ENCODE measurements at regions not wholly inside any gene's neighbourhood (a gene's known extent, or its start where the extent isn't known, plus 50 kb on each side); places are given as distances from the start of the nearest gene placed in this dataset.
"Not testable (repeated sequence)": the region's sequence is repeated elsewhere in the genome, so short reads cannot be mapped to it uniquely, and the experiment has no call there.

DNA sequence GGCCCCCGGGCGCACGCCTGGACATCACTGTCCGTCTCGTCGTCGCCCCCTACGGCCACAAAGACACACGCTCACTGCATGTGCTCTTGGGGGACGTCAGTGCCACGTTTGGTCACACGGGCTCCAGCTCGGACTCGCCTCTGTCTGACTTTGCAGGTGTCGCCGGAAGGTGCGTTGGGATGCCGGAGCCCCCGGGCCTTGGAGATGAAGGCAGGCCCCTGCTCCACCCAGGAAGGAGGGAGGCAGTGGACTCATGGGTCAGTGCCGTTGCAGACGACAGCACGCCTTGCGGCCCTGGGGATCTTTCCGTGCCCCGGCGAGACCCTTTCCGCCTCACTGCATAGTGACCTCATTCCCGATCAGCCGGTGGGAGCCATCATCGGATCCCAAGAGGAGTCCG lies 1414.8 kb upstream of the PCDH10 start:
- FAIRE-seq; H3K36me3 ChIP-seq (ENCODE audit: control insufficient read depth in 2 of 2, insufficient read depth in 2 of 2, low read length in 1 of 2); H3K79me2 ChIP-seq (ENCODE audit: control insufficient read depth, insufficient read depth, low read length); H3K4me2 ChIP-seq (ENCODE audit: control insufficient read depth, insufficient read depth); ATAC-seq; SMC1A ChIA-PET (ENCODE audit: uncharacterized antibody, unreplicated experiment); H3K9ac ChIP-seq (ENCODE audit: control insufficient read depth, insufficient read depth, low read length); BruUV-seq (replicated peaks); H3K4me1 ChIP-seq (ENCODE audit: control insufficient read depth, insufficient read depth, low read length); DNase-seq (ENCODE audit: low read depth, low spot score); in situ Hi-C loops (cut with MboI); CTCF ChIA-PET; RAD21 ChIA-PET (ENCODE audit: unreplicated experiment); H3K9me3 ChIP-seq (replicated peaks; ENCODE audit: control insufficient read depth, insufficient read depth, low read length); H4K20me1 ChIP-seq (ENCODE audit: control insufficient read depth, insufficient read depth); H3K27ac ChIP-seq (ENCODE audit: control insufficient read depth, insufficient read depth); POLR2A ChIA-PET; intact Hi-C loops (cut with micrococcal nuclease; ENCODE audit: unreplicated experiment); H3K4me3 ChIP-seq; H2AFZ ChIP-seq (ENCODE audit: control insufficient read depth, low read depth, low read length); H3K27me3 ChIP-seq (replicated peaks in 1 of 2; ENCODE audit: control insufficient read depth in 2 of 2, insufficient read depth in 2 of 2, low read length in 1 of 2): not testable (repeated sequence)
- 82% methylated on average over 26 of the region's 31 CpGs for WGBS (ENCODE audit: insufficient coverage, insufficient replicate concordance, low lambda C conversion rate, missing lambda C conversion rate)

DNA sequence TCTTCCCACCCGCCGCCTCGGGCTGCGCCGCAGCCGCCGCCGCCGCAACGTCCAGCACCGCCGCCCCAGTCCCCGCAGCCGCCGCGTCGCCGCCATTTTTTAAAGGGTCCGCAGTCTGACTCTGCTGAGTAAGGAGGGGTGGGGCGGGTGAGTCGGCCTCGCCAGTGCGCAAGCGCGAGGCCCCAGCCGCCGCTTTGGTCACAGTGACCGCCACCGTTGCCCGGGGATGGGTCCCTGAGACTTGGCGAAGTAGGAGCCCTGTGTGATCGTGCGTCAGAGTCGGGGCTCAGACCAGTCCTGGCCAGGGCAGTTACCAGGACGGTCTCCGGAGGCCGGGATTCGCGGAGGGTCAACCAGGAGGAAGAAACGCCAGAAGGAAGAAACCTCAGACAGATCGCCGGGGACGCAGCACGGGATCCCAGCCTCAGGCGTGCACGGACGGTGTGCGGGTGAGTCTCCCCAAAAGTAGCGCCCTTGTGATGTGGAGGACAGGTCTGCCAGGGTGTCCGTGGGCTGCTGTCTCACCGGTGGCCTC lies 1414.2 kb upstream of the PCDH10 start:
- FAIRE-seq; H3K9me3 ChIP-seq (replicated peaks; ENCODE audit: control insufficient read depth, insufficient read depth, low read length); SMC1A ChIA-PET (ENCODE audit: uncharacterized antibody, unreplicated experiment); H3K4me1 ChIP-seq (ENCODE audit: control insufficient read depth, insufficient read depth, low read length); H3K9ac ChIP-seq (ENCODE audit: control insufficient read depth, insufficient read depth, low read length); H3K79me2 ChIP-seq (ENCODE audit: control insufficient read depth, insufficient read depth, low read length); H3K4me3 ChIP-seq; BruUV-seq (replicated peaks); H4K20me1 ChIP-seq (ENCODE audit: control insufficient read depth, insufficient read depth); in situ Hi-C loops (cut with MboI); DNase-seq (ENCODE audit: low read depth, low spot score); H3K36me3 ChIP-seq (ENCODE audit: control insufficient read depth in 2 of 2, insufficient read depth in 2 of 2, low read length in 1 of 2); intact Hi-C loops (cut with micrococcal nuclease; ENCODE audit: unreplicated experiment); H2AFZ ChIP-seq (ENCODE audit: control insufficient read depth, low read depth, low read length); POLR2A ChIA-PET; H3K4me2 ChIP-seq (ENCODE audit: control insufficient read depth, insufficient read depth); H3K27ac ChIP-seq (ENCODE audit: control insufficient read depth, insufficient read depth); H3K27me3 ChIP-seq (replicated peaks in 1 of 2; ENCODE audit: control insufficient read depth in 2 of 2, insufficient read depth in 2 of 2, low read length in 1 of 2); CTCF ChIA-PET; RAD21 ChIA-PET (ENCODE audit: unreplicated experiment); ATAC-seq: not testable (repeated sequence)
- 84% methylated on average over 22 of the region's 51 CpGs for WGBS (ENCODE audit: insufficient coverage, insufficient replicate concordance, low lambda C conversion rate, missing lambda C conversion rate)

DNA sequence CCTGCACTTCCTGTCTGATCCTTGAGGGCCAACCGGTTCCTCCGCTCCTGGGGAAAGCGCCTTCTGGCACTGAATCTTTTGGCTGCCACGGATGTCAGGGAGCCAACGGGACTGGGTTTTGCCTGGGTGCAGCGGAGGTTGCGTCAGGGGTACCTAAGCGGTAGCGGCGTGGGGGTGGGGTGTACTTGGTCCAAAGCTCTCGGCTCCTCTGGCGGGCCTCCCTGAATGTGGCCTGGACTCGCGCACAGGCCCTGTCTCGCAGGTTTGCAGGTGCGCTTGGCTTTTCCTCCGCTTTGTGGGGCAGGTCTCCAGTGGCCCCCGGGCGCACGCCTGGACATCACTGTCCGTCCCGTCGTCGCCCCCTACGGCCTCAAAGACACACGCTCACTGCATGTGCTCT lies 1410.1 kb upstream of the PCDH10 start:
- H3K79me2 ChIP-seq (ENCODE audit: control insufficient read depth, insufficient read depth, low read length); H3K27me3 ChIP-seq (replicated peaks in 1 of 2; ENCODE audit: control insufficient read depth in 2 of 2, insufficient read depth in 2 of 2, low read length in 1 of 2); H2AFZ ChIP-seq (ENCODE audit: control insufficient read depth, low read depth, low read length); H4K20me1 ChIP-seq (ENCODE audit: control insufficient read depth, insufficient read depth); H3K4me1 ChIP-seq (ENCODE audit: control insufficient read depth, insufficient read depth, low read length); H3K9me3 ChIP-seq (replicated peaks; ENCODE audit: control insufficient read depth, insufficient read depth, low read length); RAD21 ChIA-PET (ENCODE audit: unreplicated experiment); H3K4me2 ChIP-seq (ENCODE audit: control insufficient read depth, insufficient read depth); POLR2A ChIA-PET; ATAC-seq; in situ Hi-C loops (cut with MboI); H3K27ac ChIP-seq (ENCODE audit: control insufficient read depth, insufficient read depth); SMC1A ChIA-PET (ENCODE audit: uncharacterized antibody, unreplicated experiment); H3K4me3 ChIP-seq; FAIRE-seq; H3K9ac ChIP-seq (ENCODE audit: control insufficient read depth, insufficient read depth, low read length); DNase-seq (ENCODE audit: low read depth, low spot score); H3K36me3 ChIP-seq (ENCODE audit: control insufficient read depth in 2 of 2, insufficient read depth in 2 of 2, low read length in 1 of 2); BruUV-seq (replicated peaks); CTCF ChIA-PET; intact Hi-C loops (cut with micrococcal nuclease; ENCODE audit: unreplicated experiment): not testable (repeated sequence)
- WGBS (ENCODE audit: insufficient coverage, insufficient replicate concordance, low lambda C conversion rate, missing lambda C conversion rate) = 88% methylated on average over 14 of the region's 26 CpGs

DNA sequence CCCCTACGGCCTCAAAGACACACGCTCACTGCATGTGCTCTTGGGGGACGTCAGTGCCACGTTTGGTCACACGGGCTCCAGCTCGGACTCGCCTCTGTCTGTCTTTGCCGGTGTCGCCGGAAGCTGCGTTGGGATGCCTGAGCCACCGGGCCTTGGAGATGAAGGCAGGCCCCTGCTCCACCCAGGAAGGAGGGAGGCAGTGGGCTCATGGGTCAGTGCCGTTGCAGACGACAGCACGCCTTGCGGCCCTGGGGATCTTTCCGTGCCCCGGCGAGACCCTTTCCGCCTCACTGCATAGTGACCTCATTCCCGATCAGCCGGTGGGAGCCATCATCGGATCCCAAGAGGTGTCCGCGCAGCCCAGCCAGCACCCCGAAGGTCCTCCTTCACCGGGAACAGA lies 1407.3 kb upstream of the PCDH10 start:
- H3K27ac ChIP-seq (ENCODE audit: control insufficient read depth, insufficient read depth); SMC1A ChIA-PET (ENCODE audit: uncharacterized antibody, unreplicated experiment); FAIRE-seq; RAD21 ChIA-PET (ENCODE audit: unreplicated experiment); H3K4me1 ChIP-seq (ENCODE audit: control insufficient read depth, insufficient read depth, low read length); ATAC-seq; BruUV-seq (replicated peaks); H4K20me1 ChIP-seq (ENCODE audit: control insufficient read depth, insufficient read depth); CTCF ChIA-PET; H3K36me3 ChIP-seq (ENCODE audit: control insufficient read depth in 2 of 2, insufficient read depth in 2 of 2, low read length in 1 of 2); DNase-seq (ENCODE audit: low read depth, low spot score); H3K4me3 ChIP-seq; H3K9ac ChIP-seq (ENCODE audit: control insufficient read depth, insufficient read depth, low read length); in situ Hi-C loops (cut with MboI); intact Hi-C loops (cut with micrococcal nuclease; ENCODE audit: unreplicated experiment); H3K27me3 ChIP-seq (replicated peaks in 1 of 2; ENCODE audit: control insufficient read depth in 2 of 2, insufficient read depth in 2 of 2, low read length in 1 of 2); H3K4me2 ChIP-seq (ENCODE audit: control insufficient read depth, insufficient read depth); H3K9me3 ChIP-seq (replicated peaks; ENCODE audit: control insufficient read depth, insufficient read depth, low read length); POLR2A ChIA-PET; H3K79me2 ChIP-seq (ENCODE audit: control insufficient read depth, insufficient read depth, low read length); H2AFZ ChIP-seq (ENCODE audit: control insufficient read depth, low read depth, low read length): not testable (repeated sequence)
- WGBS (ENCODE audit: insufficient coverage, insufficient replicate concordance, low lambda C conversion rate, missing lambda C conversion rate) = 100% methylated on average over 2 of the region's 27 CpGs

Measured in GM12878 (cell line).